Endothelial cell of hepatic sinusoid (primary cell): ENCODE measurements at regions not wholly inside any gene's neighbourhood (a gene's known extent, or its start where the extent isn't known, plus 50 kb on each side); places are given as distances from the start of the nearest gene placed in this dataset.
"Not testable (repeated sequence)": the region's sequence is repeated elsewhere in the genome, so short reads cannot be mapped to it uniquely, and the experiment has no call there.

Source experiments
- in situ Hi-C: cut with HindIII; loops from 2 replicates; pipeline ENCODE4 v1.10.0; 2017; ENCODE audit warnings: low sequenced_read_pairs

- in situ Hi-C loops: not testable (repeated sequence)
Observed at GRCh38 chr2:66632882-66633281, 198.0 kb downstream of the MEIS1 start.

GRCh38 chr2:66633631-66634030 lies 198.7 kb downstream of the MEIS1 start:
- in situ Hi-C loops: no loop called here

- in situ Hi-C loops: no loop called here
Observed at GRCh38 chr2:66634784-66635183, 199.9 kb downstream of the MEIS1 start.

- in situ Hi-C loops: no loop called here
Observed at GRCh38 chr2:66641685-66642084, 206.8 kb downstream of the MEIS1 start.

- in situ Hi-C loops: not testable (repeated sequence)
Observed at GRCh38 chr2:66648081-66648480, 213.2 kb downstream of the MEIS1 start.

- in situ Hi-C loops: no loop called here
Observed at GRCh38 chr2:66649006-66649405, 214.1 kb downstream of the MEIS1 start.

GRCh38 chr2:66651295-66651694 lies 216.4 kb downstream of the MEIS1 start:
- in situ Hi-C loops: no loop called here

- in situ Hi-C loops: no loop called here
Observed at GRCh38 chr2:66660804-66661203, 225.9 kb downstream of the MEIS1 start.

- in situ Hi-C loops: no loop called here
Observed at GRCh38 chr2:66661253-66662173, 226.6 kb downstream of the MEIS1 start.

GRCh38 chr2:66665124-66665984 lies 230.4 kb downstream of the MEIS1 start:
- in situ Hi-C loops: no loop called here

GRCh38 chr2:66667301-66667700 lies 232.4 kb downstream of the MEIS1 start:
- in situ Hi-C loops: no loop called here

GRCh38 chr2:66673286-66673685 lies 238.4 kb downstream of the MEIS1 start:
- in situ Hi-C loops: no loop called here

- in situ Hi-C loops: no loop called here
Observed at GRCh38 chr2:66674087-66674486, 239.2 kb downstream of the MEIS1 start.

GRCh38 chr2:66675591-66675990 lies 240.7 kb downstream of the MEIS1 start:
- in situ Hi-C loops: no loop called here

GRCh38 chr2:66679442-66679841 lies 244.5 kb downstream of the MEIS1 start:
- in situ Hi-C loops: no loop called here

- in situ Hi-C loops: no loop called here
Observed at GRCh38 chr2:66682476-66682875, 247.6 kb downstream of the MEIS1 start.

- in situ Hi-C loops: no loop called here
Observed at GRCh38 chr2:66683064-66683463, 248.1 kb downstream of the MEIS1 start.

GRCh38 chr2:66683599-66683998 lies 248.7 kb downstream of the MEIS1 start:
- in situ Hi-C loops: no loop called here

- in situ Hi-C loops: no loop called here
Observed at GRCh38 chr2:66684289-66684688, 249.4 kb downstream of the MEIS1 start.

GRCh38 chr2:66686755-66687154 lies 251.8 kb downstream of the MEIS1 start:
- in situ Hi-C loops: no loop called here

- in situ Hi-C loops: no loop called here
Observed at GRCh38 chr2:66688951-66689350, 254.0 kb downstream of the MEIS1 start.
